NOMO-1 treated with DMSO at 0.1 percent for 48 hours (cell line): ENCODE measurements at regions not wholly inside any gene's neighbourhood (a gene's known extent, or its start where the extent isn't known, plus 50 kb on each side); places are given as distances from the start of the nearest gene placed in this dataset.

ENCODE experiments used
- DNase-seq: peaks from one replicate; lab custom pipeline; 2025; ENCODE audit not compliant: unreplicated experiment; lab: John Stamatoyannopoulos, UW

- peak; percentile 83 for DNase-seq
Observed at GRCh38 chr6:113805173-113805790, 51.9 kb upstream of the MARCKS start.

DNA sequence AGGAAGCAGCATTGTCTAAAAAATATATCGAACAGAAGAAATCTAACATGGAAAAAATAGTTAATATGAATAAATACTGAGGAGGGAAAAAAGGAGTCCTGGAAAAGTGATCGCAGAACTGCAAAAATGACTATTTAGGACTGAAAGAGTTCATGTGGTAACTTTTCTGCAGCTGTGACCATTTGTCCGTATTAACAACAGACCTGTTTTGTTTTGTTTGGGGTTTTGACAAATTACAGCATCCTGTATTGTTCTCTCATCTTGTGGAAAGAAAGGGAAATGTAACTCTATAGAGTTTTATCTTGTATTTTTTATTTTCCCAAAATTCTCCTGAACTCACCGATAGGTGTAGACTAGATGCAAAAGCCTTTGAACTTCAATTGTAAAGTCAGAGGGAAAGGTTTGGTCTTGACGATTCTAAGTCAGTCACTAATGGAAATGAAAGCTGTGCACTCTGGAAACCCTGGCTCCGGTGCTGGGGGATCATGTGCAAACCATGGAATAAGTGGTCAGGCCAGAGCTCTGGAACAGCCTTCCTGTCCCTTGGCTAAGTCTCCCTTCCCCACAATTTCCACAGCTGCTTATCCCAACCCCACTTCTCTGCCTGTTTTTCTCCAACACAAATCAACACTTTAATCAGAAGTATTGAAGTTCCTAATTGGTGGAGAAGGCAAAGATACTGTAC lies 51.2 kb upstream of the MARCKS start:
- DNase-seq, result no peak
